ENCODE measurements at regions not wholly inside any gene's neighbourhood (a gene's known extent, or its start where the extent isn't known, plus 50 kb on each side); places are given as distances from the start of the nearest gene placed in this dataset.

- TF ChIP-seq CTCF (IDR thresholded peaks at IDR 0.05; ENCODE audit: insufficient read depth, low read length), result no peak
- TF ChIP-seq POLR2AphosphoS5 (IDR thresholded peaks at IDR 0.05; ENCODE audit: low read depth), result no peak
- no peak for TF ChIP-seq SPI1 (IDR thresholded peaks at IDR 0.05; ENCODE audit: borderline replicate concordance, low read depth)
- TF ChIP-seq GABPA (IDR thresholded peaks at IDR 0.05; ENCODE audit: low read depth), result no peak
Measured at GRCh38 chr5:128858995-128859394, 106.3 kb upstream of the SLC27A6 start.
